Activated CD8-positive, alpha-beta T cell treated with anti-CD3 and anti-CD28 coated beads, Interleukin-2, amount 10 ng/mL, durations not matched to agents 7 days and 5 days (primary cell): ENCODE measurements at regions not wholly inside any gene's neighbourhood (a gene's known extent, or its start where the extent isn't known, plus 50 kb on each side); places are given as distances from the start of the nearest gene placed in this dataset.

Experiments
- ATAC-seq: fragments of 150-1000 bp; cut with Tn5 transposase; one replicate; pipeline ENCODE4 v1.10.0; 2021; ENCODE audit warnings: moderate library complexity
- CTCF ChIA-PET: fragments of 350-600 bp; sonication (Branson Sonifier 250); formaldehyde crosslinking; loops from one replicate; lab custom pipeline; 2021; ENCODE audit warnings: antibody characterized with exemption; lab: Charles Lee
- POLR2A ChIA-PET: fragments of 350-600 bp; sonication (Branson Sonifier 250); formaldehyde crosslinking; loops from one replicate; lab custom pipeline; 2021; ENCODE audit warnings: antibody characterized with exemption; lab: Charles Lee
- DNase-seq: peaks from one replicate; pipeline ENCODE4 v3.0.0-alpha.2; 2020
- H3K27ac Mint-ChIP-seq: one replicate; pipeline ENCODE4 v1.8.0; 2021; ENCODE audit warnings: mild to moderate bottlenecking, mixed read lengths
- H3K27me3 Mint-ChIP-seq: one replicate; pipeline ENCODE4 v1.8.0; 2021; ENCODE audit warnings: low read depth, mixed read lengths
- H3K36me3 Mint-ChIP-seq: one replicate; pipeline ENCODE4 v1.8.0; 2021; ENCODE audit warnings: low read depth, mixed read lengths
- H3K4me1 Mint-ChIP-seq: one replicate; pipeline ENCODE4 v1.8.0; 2021; ENCODE audit warnings: low read depth, mixed read lengths
- H3K4me3 Mint-ChIP-seq: one replicate; pipeline ENCODE4 v1.8.0; 2021; ENCODE audit warnings: mild to moderate bottlenecking, mixed read lengths
- H3K9me3 Mint-ChIP-seq: one replicate; pipeline ENCODE4 v1.8.0; 2022; ENCODE audit warnings: mixed read lengths; ENCODE audit not compliant: insufficient read depth

GRCh38 chr4:32073542-32073941, 1353.4 kb downstream of the PCDH7 start:
- Mint-ChIP-seq H3K27me3 (no peaks in the 10 kb centered on the region), H3K27ac (no peak overlapping the region), H3K9me3 (peaks cover 15% of the 10 kb centered on the region), H3K4me1 (no peaks in the 10 kb centered on the region), H3K4me3 (no peak overlapping the region), H3K36me3 (no peaks in the 10 kb centered on the region)
- ChIA-PET POLR2A (no interaction called here), CTCF (no interaction called here)
- DNase-seq: no peak
- no peak for ATAC-seq

- no peaks in the 10 kb centered on the region for H3K9me3 Mint-ChIP-seq
- no peak overlapping the region for H3K4me3 Mint-ChIP-seq
- CTCF ChIA-PET: no interaction called here
- no peaks in the 10 kb centered on the region for H3K36me3 Mint-ChIP-seq
- DNase-seq (no peak), ATAC-seq (no peak)
- no peaks in the 10 kb centered on the region for H3K27me3 Mint-ChIP-seq
- H3K27ac Mint-ChIP-seq: no peak overlapping the region
- POLR2A ChIA-PET: no interaction called here
- H3K4me1 Mint-ChIP-seq: no peaks in the 10 kb centered on the region
Measured at GRCh38 chr4:32087211-32087610, 1367.0 kb downstream of the PCDH7 start.

DNA sequence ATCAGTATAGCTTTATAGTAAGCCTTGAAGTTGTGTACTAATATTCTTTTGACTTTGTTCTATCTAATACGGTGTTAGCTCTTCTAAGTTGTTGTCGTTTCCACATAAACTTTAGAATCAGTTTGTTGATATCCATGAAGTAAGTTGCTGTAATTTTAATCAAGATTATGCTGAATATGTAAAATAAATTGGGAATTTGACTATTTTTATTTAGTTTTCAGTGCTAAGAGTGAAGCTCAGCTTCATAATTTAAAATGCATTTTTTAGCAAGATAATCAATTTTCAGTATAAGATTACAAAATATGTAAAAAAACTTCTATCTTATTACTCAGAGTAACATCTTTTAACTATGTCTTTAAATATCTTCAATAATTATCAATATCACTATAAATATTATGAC, 1374.8 kb downstream of the PCDH7 start:
- no peaks in the 10 kb centered on the region for H3K4me1 Mint-ChIP-seq
- H3K36me3 Mint-ChIP-seq: no peaks in the 10 kb centered on the region
- ATAC-seq (no peak), DNase-seq (no peak)
- H3K9me3 Mint-ChIP-seq: peaks cover 12% of the 10 kb centered on the region
- H3K4me3 Mint-ChIP-seq: no peak overlapping the region
- CTCF ChIA-PET: no interaction called here
- H3K27ac Mint-ChIP-seq: no peak overlapping the region
- H3K27me3 Mint-ChIP-seq: no peaks in the 10 kb centered on the region
- POLR2A ChIA-PET: no interaction called here

DNA sequence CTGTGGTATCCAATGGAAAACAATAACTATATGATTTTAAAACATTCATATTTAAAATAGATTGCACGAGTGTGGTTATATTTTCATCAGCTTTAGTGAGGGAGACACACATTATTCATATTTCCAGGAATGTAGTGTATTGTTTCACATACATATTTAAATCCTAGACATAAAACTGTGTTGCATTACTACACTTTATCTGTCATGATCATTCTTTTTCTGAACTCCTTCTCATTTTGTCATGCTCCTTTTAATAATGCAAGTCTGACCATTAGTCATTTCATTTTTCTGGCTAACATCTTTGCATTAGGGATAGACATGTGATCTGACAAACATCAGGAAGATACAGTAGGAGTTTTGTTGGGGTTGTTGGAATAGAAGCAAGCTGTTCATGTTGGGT, 1382.7 kb downstream of the PCDH7 start:
- no peak for ATAC-seq
- no peak overlapping the region for H3K27ac Mint-ChIP-seq
- ChIA-PET CTCF (no interaction called here), POLR2A (no interaction called here)
- H3K36me3 Mint-ChIP-seq: no peaks in the 10 kb centered on the region
- no peaks in the 10 kb centered on the region for H3K27me3 Mint-ChIP-seq
- no peaks in the 10 kb centered on the region for H3K4me1 Mint-ChIP-seq
- no peak overlapping the region for H3K4me3 Mint-ChIP-seq
- no peak for DNase-seq
- H3K9me3 Mint-ChIP-seq: peaks cover 16% of the 10 kb centered on the region

DNA sequence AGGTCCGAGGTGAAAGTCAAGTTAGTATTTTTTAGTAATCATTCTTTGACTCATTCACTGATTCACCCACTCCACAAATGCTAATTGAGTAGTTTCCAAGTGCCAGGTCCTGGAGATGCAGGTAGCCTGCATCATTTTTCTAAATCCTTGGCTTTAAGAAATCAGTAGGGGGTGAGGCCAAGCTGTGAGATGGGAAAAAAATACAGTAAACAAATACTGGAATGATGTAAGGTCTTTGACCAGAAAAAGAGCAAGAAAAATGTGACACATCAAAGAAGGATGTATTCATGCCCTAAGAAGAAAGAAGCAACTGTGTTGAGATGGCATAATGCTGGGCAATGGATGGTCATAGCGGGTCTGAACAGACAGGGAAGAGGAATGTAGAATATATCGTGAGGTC, 1386.6 kb downstream of the PCDH7 start:
- ChIA-PET CTCF (no interaction called here), POLR2A (no interaction called here)
- H3K4me3 Mint-ChIP-seq: no peak overlapping the region

DNA sequence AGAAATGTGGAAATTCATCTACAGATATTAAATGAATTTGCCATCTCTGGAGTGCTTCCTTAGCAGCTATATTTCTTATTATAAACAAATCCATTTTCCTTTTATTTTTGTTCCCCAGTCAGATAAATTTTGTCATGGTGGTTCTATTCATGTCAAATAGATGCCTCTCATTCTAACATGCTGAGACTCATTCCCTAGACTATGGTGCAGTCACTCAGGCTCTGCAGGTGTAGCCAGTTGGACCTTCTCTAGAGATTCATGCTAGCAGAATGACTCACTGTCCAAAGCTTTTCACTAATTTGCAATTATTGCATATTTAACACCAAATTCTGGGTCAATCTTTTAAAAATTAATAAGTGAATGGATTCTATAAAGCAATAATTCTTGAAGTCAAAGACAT, 1392.7 kb downstream of the PCDH7 start:
- POLR2A ChIA-PET: no interaction called here

More for the DNA sequence above, 1386.6 kb downstream of the PCDH7 start:
- Mint-ChIP-seq H3K27ac (no peak overlapping the region), H3K36me3 (no peaks in the 10 kb centered on the region), H3K27me3 (no peaks in the 10 kb centered on the region), H3K4me1 (no peaks in the 10 kb centered on the region), H3K9me3 (peaks cover 19% of the 10 kb centered on the region)
- ATAC-seq (no peak), DNase-seq (no peak)

DNA sequence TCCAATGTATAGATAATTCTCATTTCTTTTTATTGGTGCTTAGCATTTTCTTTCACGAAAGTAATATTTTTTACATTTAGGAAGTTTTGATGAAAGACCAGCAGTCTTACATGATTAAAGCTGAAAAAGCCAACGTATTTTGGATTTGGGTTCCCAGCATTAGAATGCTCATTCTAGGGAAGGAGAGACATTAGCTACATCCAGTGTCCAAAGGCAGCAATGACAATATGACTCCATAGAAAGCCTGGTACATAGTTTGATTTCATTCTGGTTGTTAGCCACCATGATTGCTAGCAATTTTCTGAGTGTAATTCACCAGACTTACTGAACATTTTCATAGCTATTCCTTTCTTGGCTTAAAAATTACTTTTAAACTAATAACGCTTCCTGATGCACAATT, 1397.5 kb downstream of the PCDH7 start:
- Mint-ChIP-seq H3K36me3 (no peaks in the 10 kb centered on the region), H3K4me1 (no peaks in the 10 kb centered on the region), H3K4me3 (no peak overlapping the region), H3K27ac (no peak overlapping the region), H3K9me3 (peaks cover 22% of the 10 kb centered on the region), H3K27me3 (no peaks in the 10 kb centered on the region)
- POLR2A ChIA-PET: no interaction called here
- CTCF ChIA-PET: no interaction called here
- no peak for ATAC-seq
- no peak for DNase-seq

More for the DNA sequence above, 1392.7 kb downstream of the PCDH7 start:
- H3K27me3 Mint-ChIP-seq: no peaks in the 10 kb centered on the region
- CTCF ChIA-PET: no interaction called here
- no peaks in the 10 kb centered on the region for H3K36me3 Mint-ChIP-seq
- no peaks in the 10 kb centered on the region for H3K4me1 Mint-ChIP-seq
- ATAC-seq: no peak
- no peak for DNase-seq
- H3K4me3 Mint-ChIP-seq: no peak overlapping the region
- H3K27ac Mint-ChIP-seq: no peak overlapping the region
- H3K9me3 Mint-ChIP-seq: peaks cover 4% of the 10 kb centered on the region

DNA sequence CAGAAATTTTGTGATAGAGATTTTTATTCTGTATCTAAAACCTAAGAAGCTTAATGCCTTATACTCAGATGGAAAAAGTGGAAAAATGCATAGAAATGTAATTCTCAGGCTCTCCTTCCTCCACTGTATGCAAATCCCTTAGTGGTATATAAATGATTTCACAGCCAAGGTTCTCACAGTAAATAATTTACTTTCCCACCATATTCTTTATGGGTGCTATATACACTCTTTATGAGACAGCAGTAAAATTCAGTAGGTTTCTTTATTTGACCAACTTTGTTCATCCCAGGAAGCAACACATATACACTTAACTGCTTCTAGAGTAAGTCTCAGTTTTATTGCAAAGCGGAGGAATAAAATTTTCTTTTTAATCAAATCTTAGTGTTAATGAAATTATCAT, 1399.7 kb downstream of the PCDH7 start:
- H3K4me1 Mint-ChIP-seq: no peaks in the 10 kb centered on the region
- ATAC-seq (no peak), DNase-seq (no peak)
- no peaks in the 10 kb centered on the region for H3K36me3 Mint-ChIP-seq
- H3K27ac Mint-ChIP-seq: no peak overlapping the region
- ChIA-PET POLR2A (no interaction called here), CTCF (no interaction called here)
- H3K9me3 Mint-ChIP-seq: peaks cover 26% of the 10 kb centered on the region
- no peaks in the 10 kb centered on the region for H3K27me3 Mint-ChIP-seq
- no peak overlapping the region for H3K4me3 Mint-ChIP-seq

- Mint-ChIP-seq H3K27ac (no peak overlapping the region), H3K9me3 (peaks cover 14% of the 10 kb centered on the region), H3K4me1 (no peaks in the 10 kb centered on the region), H3K27me3 (no peaks in the 10 kb centered on the region), H3K4me3 (no peak overlapping the region), H3K36me3 (no peaks in the 10 kb centered on the region)
- CTCF ChIA-PET: no interaction called here
- DNase-seq (no peak), ATAC-seq (no peak)
- POLR2A ChIA-PET: no interaction called here
Measured at GRCh38 chr4:32128549-32128948, 1408.4 kb downstream of the PCDH7 start.

DNA sequence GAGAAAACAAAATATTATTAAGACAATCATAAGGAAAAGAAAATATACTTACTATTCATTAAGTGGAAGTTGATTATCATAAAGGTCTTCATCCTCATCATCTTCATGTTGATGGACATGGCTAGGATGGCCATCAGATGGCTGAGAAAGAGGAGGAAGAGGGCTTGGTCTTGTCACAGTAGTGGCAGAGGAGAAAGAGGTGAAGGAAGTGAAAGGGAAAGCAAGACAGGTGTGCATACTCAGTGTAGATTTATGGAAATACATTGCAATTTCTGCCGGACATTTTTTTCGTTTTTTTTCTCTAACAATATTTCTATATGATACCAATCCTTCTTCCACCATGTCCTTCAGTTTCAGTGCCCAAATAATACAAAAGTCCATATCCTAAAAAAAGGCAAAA, 1409.8 kb downstream of the PCDH7 start:
- no peaks in the 10 kb centered on the region for H3K4me1 Mint-ChIP-seq
- ATAC-seq: no peak
- CTCF ChIA-PET: no interaction called here

DNA sequence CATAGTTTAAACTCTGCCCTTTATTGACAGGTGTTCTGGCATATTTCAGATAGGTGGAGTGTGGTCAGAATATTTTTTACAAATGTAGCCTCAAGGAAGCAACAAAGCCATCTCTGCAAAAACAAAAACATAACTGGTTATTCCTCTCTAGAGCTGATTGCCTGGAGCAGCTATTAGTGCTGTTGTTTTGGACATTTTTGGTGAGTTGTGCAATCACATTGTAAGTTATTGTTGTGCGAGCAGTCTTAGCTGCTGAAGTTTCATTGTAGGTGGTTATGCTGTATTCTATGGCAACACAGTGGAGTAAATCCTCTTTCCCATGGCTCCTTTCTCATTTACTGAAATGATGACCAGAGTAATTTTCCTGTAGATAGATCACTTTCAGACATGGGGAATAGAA, 1413.0 kb downstream of the PCDH7 start:
- no peaks in the 10 kb centered on the region for H3K27me3 Mint-ChIP-seq
- no peak for ATAC-seq
- ChIA-PET CTCF (no interaction called here), POLR2A (no interaction called here)
- no peak for DNase-seq
- no peaks in the 10 kb centered on the region for H3K36me3 Mint-ChIP-seq
- H3K4me1 Mint-ChIP-seq: no peaks in the 10 kb centered on the region
- no peak overlapping the region for H3K4me3 Mint-ChIP-seq
- H3K9me3 Mint-ChIP-seq: peaks cover 10% of the 10 kb centered on the region
- H3K27ac Mint-ChIP-seq: no peak overlapping the region

More for the DNA sequence above, 1409.8 kb downstream of the PCDH7 start:
- H3K36me3 Mint-ChIP-seq: no peaks in the 10 kb centered on the region
- POLR2A ChIA-PET: no interaction called here
- DNase-seq: no peak
- no peak overlapping the region for H3K4me3 Mint-ChIP-seq
- H3K27ac Mint-ChIP-seq: no peak overlapping the region
- H3K27me3 Mint-ChIP-seq: no peaks in the 10 kb centered on the region
- H3K9me3 Mint-ChIP-seq: peaks cover 14% of the 10 kb centered on the region

DNA sequence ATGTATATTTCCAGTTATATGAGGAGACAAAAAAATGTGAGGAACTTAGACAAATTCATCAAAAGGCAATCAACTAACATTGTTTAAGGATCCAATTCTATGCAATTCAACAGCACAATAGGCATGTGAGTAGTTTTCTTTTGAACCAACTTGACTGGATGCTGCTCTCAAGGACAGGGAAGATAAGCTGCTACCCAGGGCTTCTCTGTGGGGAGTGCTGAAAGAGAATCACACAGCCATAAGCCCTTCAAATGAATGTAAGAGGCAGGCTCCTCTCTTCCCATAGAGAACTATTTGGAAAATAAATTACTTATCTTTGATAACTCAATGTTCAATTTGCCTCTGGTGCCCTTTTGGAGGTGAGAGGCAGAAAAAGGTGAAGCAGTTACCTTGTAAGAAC, 1413.6 kb downstream of the PCDH7 start:
- H3K9me3 Mint-ChIP-seq: peaks cover 9% of the 10 kb centered on the region
- DNase-seq (no peak), ATAC-seq (no peak)
- no peaks in the 10 kb centered on the region for H3K4me1 Mint-ChIP-seq
- no peaks in the 10 kb centered on the region for H3K36me3 Mint-ChIP-seq
- POLR2A ChIA-PET: no interaction called here
- no peak overlapping the region for H3K4me3 Mint-ChIP-seq
- CTCF ChIA-PET: no interaction called here
- no peak overlapping the region for H3K27ac Mint-ChIP-seq
- H3K27me3 Mint-ChIP-seq: no peaks in the 10 kb centered on the region

DNA sequence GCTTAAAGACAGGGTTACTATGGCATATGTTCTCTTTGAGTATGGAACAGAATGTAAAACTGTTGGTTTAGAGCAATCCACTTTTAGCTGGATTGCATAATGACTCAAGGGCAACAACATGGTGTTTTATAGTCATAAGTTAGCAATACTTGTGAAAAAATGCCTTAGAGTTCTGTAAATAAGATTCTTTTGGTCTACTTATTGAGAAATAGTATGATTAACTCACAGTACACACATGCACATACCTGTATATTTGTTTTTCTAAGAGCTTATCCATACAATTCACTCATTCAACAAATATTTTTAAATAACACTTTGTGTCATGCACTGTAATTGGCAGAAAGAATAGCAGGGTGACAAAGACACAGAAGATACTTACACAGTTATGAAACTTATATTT, 1415.5 kb downstream of the PCDH7 start:
- POLR2A ChIA-PET: no interaction called here
- ATAC-seq: no peak
- H3K36me3 Mint-ChIP-seq: no peaks in the 10 kb centered on the region
- no peak for DNase-seq
- no peak overlapping the region for H3K27ac Mint-ChIP-seq
- CTCF ChIA-PET: no interaction called here
- no peak overlapping the region for H3K4me3 Mint-ChIP-seq
- H3K4me1 Mint-ChIP-seq: no peaks in the 10 kb centered on the region
- no peaks in the 10 kb centered on the region for H3K27me3 Mint-ChIP-seq
- peaks cover 7% of the 10 kb centered on the region for H3K9me3 Mint-ChIP-seq
